ENCODE measurements at regions not wholly inside any gene's neighbourhood (a gene's known extent, or its start where the extent isn't known, plus 50 kb on each side); places are given as distances from the start of the nearest gene placed in this dataset.

DNA sequence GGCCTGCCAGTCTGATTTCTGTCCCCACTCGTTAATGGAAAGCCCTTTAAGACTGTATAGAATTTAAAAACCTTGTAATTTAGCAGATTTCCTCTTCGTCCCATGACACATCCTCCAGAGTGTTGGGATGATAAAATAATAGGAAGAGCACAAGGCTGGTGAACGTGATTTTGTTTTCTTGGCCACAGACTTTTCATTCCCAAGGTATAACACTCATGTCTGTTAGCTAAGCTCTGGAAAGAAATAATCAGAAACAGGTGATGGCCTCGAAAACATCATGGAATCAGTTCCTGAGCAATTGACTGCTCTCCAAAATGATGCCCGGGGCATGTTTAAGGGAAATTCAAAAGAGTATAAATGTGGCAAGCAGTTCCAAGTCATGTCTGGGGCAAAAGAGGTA lies 337.8 kb upstream of the TCF4 start:
- TF ChIP-seq REST (IDR thresholded peaks at IDR 0.05; ENCODE audit: insufficient read depth in 1 of 2, low read depth in 2 of 2, low read length in 2 of 2) (no peak), POLR2AphosphoS5 (IDR thresholded peaks at IDR 0.05; ENCODE audit: low read depth, low read length) (no peak), SIN3A (IDR thresholded peaks at IDR 0.05; ENCODE audit: borderline replicate concordance, insufficient read depth, low read length) (no peak), TAF1 (IDR thresholded peaks at IDR 0.05; ENCODE audit: borderline replicate concordance, insufficient read depth, low read length) (no peak), FOXP2 (optimal IDR thresholded peaks at IDR 0.05; ENCODE audit: borderline replicate concordance, extremely low read depth, extremely low read length, insufficient read depth) (no peak)

Data from PFSK-1 (cell line).